ENCODE measurements at regions not wholly inside any gene's neighbourhood (a gene's known extent, or its start where the extent isn't known, plus 50 kb on each side); places are given as distances from the start of the nearest gene placed in this dataset.

DNA sequence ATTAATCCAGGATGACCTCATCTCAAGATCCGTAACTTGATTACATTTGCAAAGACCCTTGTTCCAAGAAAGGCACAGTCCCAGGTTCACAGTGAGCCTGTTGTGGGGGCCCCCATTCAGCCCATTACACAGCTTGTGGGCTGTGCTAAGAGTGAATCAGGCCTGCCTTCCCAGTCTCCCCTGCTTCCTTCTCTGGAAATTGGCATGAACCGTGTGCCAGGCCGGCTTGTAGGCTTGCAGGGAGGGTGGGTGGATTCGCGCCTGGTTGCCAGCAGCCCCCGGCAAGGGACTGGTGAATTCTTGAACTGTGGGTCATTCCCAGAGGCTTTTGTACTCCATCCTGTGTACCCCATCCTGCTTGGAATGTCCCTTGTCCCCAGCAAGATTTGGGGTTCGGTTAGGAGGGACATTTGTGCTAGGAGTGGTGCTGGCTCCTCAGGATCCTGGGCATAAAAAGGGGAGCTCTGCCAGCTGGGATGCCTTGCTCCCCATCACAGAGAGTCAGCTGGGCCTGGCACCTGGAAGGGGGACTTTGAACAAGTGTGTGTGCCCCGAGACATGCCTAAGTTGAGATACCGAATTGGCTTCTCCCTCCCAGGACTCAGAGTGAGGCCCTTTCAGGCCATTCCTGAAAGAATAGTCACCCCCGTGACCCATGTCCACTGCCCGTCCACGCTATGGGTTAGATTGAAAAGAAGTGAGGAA is 818.2 kb downstream of the BRD1 start:
- intact Hi-C loops (cut with DNase I): no loop called here
- Histone ChIP-seq H3K9me3 (no peaks in the 10 kb centered on the region), H3K36me3 (no peaks in the 10 kb centered on the region), H3K27ac (no peak overlapping the region), H3K27me3 (peaks cover 0 to 18% of the 10 kb centered on the region in 2 donors), H3K4me3 (no peak overlapping the region), H3K4me1 (no peaks in the 10 kb centered on the region)
- TF ChIP-seq, protein P1, sequence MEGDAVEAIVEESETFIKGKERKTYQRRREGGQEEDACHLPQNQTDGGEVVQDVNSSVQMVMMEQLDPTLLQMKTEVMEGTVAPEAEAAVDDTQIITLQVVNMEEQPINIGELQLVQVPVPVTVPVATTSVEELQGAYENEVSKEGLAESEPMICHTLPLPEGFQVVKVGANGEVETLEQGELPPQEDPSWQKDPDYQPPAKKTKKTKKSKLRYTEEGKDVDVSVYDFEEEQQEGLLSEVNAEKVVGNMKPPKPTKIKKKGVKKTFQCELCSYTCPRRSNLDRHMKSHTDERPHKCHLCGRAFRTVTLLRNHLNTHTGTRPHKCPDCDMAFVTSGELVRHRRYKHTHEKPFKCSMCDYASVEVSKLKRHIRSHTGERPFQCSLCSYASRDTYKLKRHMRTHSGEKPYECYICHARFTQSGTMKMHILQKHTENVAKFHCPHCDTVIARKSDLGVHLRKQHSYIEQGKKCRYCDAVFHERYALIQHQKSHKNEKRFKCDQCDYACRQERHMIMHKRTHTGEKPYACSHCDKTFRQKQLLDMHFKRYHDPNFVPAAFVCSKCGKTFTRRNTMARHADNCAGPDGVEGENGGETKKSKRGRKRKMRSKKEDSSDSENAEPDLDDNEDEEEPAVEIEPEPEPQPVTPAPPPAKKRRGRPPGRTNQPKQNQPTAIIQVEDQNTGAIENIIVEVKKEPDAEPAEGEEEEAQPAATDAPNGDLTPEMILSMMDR (IDR thresholded peaks at IDR 0.05): no peak
- DNase-seq: no peak
- ATAC-seq: no peak

DNA sequence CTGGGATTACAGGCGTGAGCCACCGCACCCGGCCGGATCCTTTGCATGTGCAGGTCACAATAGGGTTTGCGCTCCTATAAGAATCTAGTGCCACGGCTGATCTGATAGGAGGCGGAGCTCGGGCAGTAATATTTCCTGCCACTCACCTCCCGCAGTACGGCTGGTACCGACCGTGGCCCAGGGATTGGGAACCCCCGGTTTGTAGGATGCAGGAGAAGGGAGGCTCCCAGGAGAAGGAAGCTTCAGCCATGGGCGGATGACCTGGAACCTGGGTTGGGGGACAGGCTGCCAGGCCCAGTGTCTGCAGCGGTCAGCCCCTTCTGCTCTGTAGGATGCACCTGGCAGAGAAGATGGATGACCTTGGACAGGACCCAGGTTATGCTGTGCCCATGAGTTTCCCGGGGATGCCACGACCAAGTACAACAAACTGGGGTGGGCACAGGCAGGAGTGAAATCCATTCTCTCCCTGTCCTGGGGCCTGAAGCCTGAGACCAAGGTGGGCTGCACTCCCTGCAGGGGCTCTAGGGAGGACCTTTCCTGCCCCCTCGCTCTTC is 818.9 kb downstream of the BRD1 start:
- Histone ChIP-seq H3K36me3 (no peaks in the 10 kb centered on the region), H3K4me1 (no peaks in the 10 kb centered on the region), H3K9me3 (peaks cover 0 to 2% of the 10 kb centered on the region in 2 donors), H3K4me3 (no peak overlapping the region), H3K27ac (no peak overlapping the region), H3K27me3 (peaks cover 0 to 11% of the 10 kb centered on the region in 2 donors)
- ATAC-seq (no peak), DNase-seq (no peak)
- intact Hi-C loops (cut with DNase I): no loop called here
- TF ChIP-seq, protein P1 (IDR thresholded peaks at IDR 0.05): no peak

DNA sequence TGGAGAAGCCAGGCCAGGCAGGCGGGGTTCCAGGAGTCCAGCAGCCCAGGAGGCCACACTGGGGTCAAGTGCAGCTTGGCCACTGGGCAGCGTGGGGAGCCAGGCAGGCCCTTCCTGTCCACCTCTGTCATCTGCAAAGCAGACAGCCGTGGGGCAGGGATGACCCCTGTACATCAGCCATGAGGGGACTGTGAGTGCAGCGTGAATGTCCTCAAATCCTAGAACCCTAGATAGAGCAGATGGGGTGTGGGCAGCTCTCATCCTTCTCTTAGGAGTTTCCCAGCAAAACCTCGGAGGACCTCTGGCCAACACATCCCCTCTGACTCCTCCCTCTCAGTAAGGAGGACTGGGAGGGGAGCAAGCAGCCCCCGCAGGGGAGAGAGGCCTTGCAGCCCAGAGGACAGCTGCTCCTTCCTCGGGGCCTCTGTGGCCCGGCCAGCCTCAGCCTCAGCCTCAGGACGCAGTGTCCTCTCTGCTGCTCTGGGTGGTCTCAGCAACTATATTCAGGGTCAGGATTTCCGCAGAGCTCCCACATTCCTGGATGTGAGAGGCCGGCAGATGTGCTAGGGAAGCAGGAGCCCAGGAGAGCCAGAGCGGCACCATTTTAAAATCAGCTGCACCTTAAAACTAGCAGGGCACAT is 820.5 kb downstream of the BRD1 start:
- no peak for ATAC-seq
- Histone ChIP-seq H3K4me1 (no peaks in the 10 kb centered on the region), H3K4me3 (no peak overlapping the region), H3K27ac (no peak overlapping the region), H3K36me3 (no peaks in the 10 kb centered on the region), H3K27me3 (peaks cover 0 to 8% of the 10 kb centered on the region in 2 donors), H3K9me3 (peaks cover 0 to 7% of the 10 kb centered on the region in 2 donors)
- DNase-seq: no peak
- TF ChIP-seq, protein P1 (IDR thresholded peaks at IDR 0.05): no peak
- intact Hi-C loops (cut with DNase I): no loop called here

DNA sequence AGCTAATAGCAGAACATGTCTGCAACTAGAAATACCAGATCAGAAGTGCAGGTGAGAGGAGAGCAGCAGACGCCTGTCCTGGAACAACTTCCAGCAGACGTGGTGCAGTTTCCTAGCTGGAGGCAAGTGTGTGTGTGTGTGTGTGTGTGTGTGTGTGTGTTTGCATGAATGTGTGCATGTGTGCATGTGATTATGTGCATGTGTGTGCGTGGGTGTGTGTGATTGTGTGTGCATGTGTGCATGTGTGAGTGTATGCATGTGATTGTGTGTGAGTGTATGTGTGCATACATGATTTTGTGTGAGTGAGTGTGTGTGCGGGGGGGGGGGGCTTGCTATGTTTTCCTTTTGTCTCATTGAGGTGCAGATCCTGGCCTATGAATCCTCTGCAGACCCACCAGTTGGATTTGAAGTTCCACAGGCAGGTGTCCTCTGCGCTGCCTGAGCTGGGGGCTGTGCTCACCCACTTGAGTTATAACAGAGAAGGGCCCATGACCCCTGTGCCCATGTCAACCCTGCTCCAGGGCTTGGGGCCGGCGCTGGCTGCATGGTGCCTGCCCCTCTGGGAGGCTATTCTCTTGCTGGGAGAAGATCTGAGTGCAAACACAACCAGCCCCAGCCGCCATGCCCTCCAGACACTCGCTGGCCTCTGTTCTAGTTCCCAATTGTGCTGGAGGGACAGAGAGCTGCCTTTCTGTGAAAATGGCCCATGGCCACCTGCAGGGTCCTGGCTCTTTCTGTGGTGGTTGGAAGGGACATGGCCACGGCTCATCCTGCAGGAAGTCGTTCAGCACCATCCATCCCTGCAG is 821.3 kb downstream of the BRD1 start:
- Histone ChIP-seq H3K27ac (no peak overlapping the region), H3K27me3 (peaks cover 0 to 8% of the 10 kb centered on the region in 2 donors), H3K4me1 (no peaks in the 10 kb centered on the region), H3K9me3 (peaks cover 0 to 7% of the 10 kb centered on the region in 2 donors), H3K4me3 (no peak overlapping the region), H3K36me3 (no peaks in the 10 kb centered on the region)
- no peak for DNase-seq
- no peak for ATAC-seq
- intact Hi-C loops (cut with DNase I): no loop called here
- TF ChIP-seq, protein P1 (IDR thresholded peaks at IDR 0.05): no peak

DNA sequence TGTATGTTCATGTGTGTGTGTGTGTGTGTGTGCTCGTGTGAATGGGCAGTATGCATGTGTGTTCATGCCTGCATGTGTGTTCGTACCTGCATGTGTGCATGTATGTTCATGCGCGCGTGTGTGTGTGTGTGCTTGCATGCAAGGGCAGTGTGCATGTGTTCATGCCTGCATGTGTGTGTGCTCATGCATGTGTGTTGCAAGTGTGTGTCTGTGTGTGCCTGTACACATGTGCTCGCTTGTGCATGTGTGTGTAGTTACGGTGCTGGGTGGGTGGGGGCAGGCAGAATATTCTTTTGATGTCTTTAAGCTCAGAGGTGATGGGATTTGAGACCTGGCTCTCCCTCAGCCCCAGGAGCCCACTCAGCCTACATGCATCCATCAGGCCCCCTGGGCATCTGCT is 822.1 kb downstream of the BRD1 start:
- Histone ChIP-seq H3K9me3 (peaks cover 0 to 7% of the 10 kb centered on the region in 2 donors), H3K36me3 (no peaks in the 10 kb centered on the region), H3K27me3 (peaks cover 0 to 8% of the 10 kb centered on the region in 2 donors), H3K27ac (no peak overlapping the region), H3K4me3 (no peak overlapping the region), H3K4me1 (no peaks in the 10 kb centered on the region)
- DNase-seq (no peak), ATAC-seq (no peak)
- intact Hi-C loops (cut with DNase I): no loop called here
- TF ChIP-seq, protein P1 (IDR thresholded peaks at IDR 0.05): no peak

All from left lung (tissue), 4 donors.